Middle frontal gyrus (tissue), 1 donor: ENCODE measurements at regions not wholly inside any gene's neighbourhood (a gene's known extent, or its start where the extent isn't known, plus 50 kb on each side); places are given as distances from the start of the nearest gene placed in this dataset.

Source experiments
- DNase-seq: peaks from one replicate; pipeline ENCODE4 v3.0.0-alpha.2; 2015; ENCODE audit warnings: low spot score; ENCODE audit errors: extremely low spot score

DNA sequence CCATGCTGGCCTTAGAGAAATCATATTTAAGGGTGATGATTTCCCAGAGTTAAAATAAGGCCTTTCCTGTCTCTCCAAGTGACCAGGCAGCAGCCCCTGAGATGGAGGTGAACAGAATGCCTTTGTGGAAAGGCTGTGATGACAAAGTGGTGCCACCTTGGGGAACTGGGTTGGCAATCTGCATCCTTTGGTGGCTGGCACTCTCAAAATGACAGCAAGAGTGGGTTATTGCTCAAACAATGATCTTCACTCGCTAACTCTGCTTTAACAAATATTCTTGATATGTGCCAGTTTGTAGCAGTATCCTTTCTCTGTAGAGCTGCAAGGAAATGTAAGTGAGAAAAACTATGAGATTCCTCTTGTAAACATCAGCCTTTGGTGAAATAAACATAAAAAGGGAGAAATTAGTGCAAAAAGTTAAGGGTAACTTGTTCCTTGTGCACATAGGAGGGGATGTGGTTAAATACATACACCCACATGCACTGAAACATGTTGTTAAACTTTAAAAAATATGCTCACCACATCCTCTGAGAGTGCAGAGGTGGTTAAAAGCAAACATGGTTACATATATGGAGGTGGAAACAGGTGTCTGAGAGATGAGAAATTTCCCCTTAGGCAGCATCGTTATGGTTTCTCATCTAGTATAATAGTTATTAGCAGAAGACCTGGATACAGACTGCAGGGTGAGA is 373.4 kb upstream of the CTNND2 start:
- DNase-seq: no peak

DNA sequence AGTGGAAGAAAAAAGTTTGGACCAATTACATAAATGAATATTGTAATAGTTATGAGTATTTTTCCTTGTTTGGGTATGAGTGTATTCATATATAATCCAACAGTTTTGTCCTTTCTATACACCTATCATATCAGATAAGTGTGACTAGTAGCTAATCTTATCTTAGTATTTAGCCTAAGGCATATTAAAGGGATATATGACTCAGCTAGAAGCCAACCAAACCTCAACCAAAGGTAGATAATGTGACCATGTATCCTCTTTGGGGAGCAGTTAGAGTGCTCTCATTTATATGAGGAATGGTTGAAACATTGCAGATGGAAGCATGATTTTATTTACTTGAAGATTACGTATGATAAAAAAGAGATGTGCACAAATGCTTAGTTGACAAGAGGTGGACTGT is 370.0 kb upstream of the CTNND2 start:
- DNase-seq: no peak

DNA sequence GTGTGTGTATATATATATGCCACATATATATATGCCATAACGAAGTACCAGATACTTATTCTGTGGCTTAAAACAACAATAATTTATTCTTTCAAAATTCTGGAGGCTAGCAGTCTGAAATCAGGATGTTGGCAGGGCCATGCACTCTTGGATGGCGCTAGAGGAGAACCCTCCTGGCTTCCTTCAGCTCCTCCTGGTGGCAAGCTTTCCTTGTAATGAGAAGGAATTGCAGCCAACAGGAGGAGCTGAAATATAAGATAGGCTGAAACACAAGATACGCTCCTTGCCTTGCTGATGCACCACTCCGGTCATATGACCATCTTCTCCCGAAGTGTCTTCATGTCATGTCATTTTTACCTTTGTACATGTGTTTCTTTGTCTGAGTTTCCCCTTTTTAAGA is 368.1 kb upstream of the CTNND2 start:
- DNase-seq: no peak

DNA sequence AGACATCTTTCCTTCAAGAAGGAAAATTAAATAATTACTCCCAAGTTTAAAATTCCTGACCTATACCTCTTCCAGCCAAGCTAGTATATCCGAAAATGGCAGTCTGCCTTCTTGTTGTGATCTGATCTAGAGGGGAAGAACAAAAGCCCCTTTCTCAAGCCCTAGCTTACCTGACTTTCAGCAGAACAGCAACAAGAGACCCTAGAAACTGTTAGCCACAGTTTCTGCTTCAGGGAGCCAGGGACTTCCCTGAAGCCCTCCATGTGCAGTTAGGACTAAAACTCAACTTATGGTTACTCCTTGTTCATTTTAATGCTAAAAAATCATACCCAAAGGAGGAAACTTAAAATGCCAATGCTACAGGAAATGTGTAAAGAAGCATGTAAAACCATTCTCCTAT is 366.7 kb upstream of the CTNND2 start:
- no peak for DNase-seq

DNA sequence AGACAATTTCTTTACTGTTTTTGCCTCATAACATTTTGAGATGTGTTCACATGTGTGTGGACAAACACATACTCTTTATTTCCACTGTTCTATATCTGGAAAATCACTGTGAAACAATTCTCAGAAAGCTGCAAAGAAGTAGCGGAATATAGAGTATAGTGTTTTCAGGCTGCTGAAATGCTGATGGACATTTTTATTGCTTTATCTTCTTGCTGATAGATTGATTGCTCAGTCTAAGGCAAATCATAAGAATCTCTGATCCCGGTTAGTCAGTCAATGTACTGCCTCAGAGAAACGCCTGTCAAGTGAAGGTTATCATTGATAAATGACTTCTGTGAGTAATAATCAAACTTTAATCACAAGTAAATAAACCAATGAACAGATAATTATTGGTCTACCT is 364.9 kb upstream of the CTNND2 start:
- no peak for DNase-seq

DNA sequence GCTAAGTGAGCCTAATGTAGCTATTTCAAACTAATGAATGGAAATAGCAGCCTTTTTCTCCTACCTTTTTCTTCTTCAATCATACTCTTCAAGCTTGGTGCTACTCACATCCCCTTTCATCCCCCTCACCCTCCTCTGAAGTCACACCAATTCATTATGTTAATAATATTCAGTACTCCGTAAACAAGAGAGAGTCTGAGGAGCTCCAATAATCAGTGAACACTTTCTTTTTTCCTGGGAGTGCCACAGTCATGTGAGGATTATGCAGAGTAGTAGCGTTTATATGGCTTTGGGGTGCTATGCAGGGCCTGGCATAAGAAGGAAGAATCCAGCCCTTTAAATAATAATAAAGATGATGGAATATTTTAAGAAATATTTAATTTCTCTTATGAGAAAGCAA is 354.3 kb upstream of the CTNND2 start:
- no peak for DNase-seq

DNA sequence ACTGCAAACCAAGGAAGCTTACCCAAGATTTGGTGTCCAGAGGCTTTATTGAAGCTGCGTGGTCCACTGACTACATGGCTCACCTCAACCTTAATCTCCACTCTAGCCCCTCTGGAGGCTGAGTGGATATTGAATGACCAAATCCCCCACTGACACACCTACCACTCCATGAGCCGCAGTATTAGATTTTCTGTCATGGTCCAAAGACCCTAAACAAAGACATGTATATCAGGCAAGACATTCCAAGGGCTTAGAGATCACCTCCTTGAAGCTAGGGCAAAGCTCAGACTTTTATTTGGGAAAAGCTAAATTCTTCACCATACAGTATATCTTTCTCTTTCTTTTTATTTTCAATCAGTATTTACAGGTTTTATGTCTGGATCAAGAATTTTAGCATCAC is 346.2 kb upstream of the CTNND2 start:
- no peak for DNase-seq

DNA sequence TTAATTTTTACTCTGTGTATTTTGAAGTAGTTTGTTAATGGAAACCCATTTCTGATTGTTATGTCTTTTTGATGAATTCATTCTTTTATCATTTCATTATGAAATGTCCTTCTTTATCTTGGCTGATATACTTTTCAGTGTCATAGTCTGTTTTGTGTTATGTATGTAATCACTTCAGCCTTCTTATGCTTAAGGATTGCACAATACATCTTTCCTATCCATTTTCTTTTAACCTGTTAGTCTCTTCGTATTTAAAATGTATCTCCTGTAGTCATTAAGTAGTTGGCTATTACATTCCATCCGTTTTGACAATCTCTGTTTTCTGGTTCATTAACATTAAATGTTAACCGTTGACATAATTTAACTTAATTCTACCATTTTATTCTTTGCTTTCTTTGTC is 344.6 kb upstream of the CTNND2 start:
- DNase-seq: no peak

DNA sequence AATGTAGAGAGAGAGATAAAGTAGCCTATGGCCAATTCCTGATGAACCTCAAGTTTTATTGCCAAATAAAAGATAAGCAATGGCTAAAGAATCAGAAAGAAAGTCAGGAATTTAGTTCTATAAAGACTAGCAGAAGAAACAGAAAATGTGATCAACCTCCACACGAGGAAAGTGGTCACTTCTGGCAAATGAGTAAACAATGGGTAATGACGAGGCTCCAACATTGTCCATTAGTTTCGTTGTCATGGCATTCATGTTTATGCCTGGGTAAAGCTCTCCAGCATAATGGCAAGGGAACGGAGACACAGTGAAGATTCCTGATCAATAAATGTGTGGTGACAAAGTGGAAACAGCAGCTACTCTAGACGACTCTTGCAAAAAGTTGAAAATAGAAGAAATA is 341.8 kb upstream of the CTNND2 start:
- no peak for DNase-seq

DNA sequence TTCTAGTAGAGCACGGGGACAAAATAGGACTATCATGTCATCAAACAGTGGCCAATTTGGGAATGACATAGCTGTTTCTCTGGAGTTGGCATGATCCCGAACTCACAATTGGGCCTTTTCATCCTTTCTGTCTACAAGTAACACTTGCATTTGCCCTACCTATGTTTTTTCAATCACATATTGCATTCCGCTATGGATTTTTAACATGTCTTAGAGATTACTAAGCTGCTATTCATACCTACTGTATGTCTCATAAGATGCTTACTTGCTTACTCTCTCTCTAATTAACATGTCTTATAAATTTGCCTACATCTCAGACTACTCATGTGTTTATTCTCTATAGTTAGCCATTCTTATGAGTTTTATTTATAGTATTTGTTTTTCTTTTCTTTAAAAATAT is 341.2 kb upstream of the CTNND2 start:
- no peak for DNase-seq

DNA sequence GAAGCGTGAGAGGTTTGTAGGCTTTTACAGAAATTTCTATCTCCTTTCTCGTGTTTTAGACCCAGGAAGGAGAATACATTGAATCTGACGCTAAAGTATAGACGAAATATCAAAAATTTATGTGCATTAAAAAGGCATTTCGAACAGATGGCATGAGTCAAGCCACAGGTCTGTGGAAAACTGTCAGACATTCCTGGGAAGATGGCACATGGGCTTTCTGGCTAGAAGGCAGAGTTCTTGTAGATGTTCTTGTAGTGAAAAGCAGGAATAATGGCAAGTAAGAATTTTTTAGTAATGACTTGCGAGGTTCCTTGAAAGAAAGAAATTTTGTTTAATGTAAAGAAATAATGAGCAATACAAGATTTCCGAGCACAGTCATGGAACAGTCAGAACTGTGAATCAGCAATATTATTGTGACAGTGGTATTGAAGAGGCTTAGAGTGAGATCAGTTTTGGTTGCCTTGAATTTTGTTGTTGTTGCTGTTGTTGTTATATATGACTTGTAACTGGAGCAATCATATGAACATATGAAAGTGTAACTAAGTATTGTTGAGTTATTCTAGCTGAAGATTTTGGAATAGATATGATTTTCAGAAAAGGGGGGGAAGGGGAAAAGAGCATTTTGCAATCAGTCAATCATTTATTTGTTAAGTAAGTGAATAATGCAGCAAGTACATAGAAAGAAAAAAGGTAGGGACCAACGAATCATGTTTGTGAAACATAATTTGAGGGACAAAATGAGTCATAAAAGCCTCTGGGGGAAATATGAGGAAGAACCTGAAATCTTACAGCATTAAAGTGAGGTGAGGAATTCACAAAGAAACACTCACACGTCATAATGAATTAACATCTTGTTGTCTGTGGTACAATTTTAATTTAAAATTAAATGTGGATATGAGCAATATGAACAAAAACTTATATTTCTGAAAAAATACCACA is 339.0 kb upstream of the CTNND2 start:
- no peak for DNase-seq

DNA sequence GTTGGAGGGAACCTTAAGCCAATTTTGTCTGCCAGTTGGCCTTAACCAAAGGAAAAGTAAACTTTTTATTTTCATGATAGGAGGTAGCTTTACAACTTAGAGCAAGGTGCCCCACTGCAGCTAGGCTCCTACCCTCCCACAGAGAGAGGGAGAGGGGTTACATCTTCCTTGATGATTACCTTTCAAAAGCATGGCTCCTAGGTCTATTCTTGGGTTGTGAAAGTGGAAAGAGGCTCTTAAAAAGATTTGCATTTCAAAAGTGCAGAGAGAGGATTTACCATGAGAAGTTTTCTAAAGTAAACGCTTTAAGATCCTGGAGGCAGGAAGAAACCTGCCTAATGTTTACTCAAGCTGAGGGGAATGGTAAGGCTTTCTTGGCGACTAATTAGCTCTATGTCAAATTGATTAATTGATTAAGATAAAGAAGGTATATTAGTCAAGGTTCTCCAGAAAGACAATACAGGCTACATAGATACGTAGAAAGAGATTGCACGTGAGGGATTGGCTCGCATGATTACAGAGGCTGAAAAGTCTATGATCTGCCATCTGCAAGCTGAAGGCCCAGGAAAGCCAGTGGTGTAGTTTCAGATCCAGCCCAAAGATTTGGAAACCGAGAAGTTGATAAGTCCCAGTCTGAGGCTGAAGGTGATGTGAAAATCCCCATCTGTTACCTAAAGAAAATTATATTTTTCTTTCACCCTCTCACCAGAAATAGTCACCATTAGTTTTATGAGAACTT is 333.8 kb upstream of the CTNND2 start:
- no peak for DNase-seq

DNA sequence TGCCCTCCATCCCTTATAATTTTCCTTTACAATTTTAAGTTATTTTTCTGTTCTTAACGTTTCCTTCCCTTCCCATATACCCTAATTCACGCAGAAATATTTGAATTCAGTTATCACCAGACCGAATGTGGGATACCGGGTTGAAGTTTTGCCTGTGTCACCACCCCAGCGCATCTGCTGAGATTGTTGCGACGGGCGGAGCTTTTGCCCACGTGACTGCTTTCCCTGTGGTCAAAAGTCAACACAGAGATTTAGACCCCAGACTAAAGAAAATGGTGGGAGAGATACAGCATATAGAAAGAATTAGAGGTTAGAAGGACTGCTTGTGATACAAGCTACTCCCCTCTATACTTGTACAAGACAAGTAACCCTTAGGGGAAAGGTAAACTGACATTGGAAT is 326.4 kb upstream of the CTNND2 start:
- no peak for DNase-seq

DNA sequence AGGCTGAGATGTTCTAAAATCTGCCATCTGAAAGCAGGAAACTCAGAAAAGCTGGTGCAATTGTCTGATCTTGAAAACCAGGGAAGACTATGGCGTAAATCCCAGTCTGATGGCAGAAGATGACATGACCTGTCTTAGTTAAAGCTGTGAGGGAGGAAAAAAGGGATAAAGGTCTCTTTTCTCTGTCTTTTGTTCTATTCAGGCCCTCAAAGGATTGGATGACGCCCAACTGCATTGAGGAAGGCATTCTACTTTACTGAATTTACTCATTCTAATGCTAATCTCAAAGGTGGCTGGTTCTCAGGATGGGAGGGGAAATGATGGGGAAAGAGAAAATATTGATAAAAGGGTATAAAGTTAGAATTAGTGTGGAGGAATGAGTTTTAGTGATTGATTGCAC is 312.8 kb upstream of the CTNND2 start:
- no peak for DNase-seq

DNA sequence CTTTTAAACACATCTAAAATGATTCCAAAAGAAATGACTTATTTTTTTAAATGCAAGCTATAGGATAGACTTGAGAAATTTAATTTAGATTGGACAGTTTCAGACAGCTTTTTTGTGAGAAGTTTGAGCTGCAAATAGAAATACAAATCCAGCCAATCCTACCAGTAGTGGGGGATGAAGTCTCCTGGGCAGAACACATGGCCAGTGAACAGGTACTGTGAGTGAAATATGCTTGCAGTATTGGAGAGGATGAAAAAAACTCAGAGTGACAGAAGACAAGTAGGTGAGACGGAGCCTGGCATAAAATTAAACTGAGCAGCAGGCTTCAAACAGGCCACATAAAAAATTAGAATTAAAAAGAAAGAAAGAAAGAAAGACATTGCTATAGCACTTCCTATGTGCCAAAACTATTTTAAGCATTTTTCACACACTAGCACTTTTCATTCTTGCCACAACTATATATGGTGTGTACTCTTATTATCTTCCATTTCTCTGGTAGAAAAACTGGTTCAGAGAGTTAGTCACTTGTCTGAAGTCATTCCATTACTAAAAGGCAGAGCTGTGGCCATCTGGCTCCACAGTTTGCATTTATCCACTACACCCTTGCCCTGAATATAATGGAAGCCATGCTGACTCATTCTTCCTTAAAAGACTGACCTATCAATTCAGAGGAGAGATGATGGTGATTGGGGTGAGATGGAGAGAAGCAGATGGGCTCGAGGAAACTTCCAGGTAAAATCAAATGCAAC is 310.2 kb upstream of the CTNND2 start:
- DNase-seq: peak; percentile 28

DNA sequence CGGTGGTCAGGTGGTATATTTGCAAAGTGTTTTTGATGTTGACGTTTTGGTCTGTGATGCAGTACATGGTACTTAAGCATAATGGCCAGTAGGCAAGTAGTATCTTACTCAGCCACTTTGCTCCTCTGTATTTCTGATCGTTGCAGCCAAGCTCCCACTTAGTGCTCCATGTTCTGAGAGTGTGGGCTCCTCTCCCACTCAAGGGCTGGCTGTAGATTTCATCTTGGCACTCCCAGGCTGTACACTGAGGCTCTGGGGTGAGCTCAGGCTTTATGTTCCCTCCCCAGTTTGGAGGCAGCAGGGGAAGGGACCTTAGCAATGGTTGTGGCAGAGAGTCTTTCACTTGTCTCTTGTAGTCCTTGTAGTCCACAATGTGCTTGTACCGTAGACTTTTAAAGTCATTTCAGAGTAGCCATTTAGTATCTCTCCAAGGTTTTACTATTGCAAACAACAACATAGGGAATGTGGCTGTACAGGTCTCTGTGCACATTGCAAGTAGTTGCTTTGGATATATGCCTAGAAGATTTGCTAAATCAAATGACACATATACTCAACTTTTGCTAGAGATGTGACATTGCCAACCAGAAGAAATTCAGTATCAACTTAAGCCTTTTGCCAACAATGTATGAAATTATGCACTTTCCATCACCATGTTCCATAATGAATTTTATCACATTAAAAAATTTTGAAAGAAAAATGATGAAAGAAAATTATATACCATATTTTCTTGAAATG is 304.3 kb upstream of the CTNND2 start:
- no peak for DNase-seq

DNA sequence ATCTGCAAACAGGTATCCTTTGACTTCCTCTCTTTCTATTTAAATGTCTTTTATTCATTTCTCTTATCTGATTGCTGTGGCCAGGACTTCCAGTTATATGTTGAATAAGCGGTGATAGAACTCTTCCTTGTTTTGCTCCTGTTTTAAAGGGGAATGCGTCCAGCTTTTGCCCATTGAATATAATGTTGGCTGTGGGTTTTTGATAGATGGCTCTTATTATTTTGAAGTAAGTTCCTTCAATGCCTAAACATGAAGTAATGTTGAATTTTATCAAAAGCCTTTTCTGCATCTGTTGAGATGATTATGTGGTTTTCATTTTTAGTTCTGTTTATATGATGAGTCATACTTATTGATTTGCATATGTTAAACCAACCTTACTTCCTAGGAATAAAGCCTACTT is 300.5 kb upstream of the CTNND2 start:
- no peak for DNase-seq

DNA sequence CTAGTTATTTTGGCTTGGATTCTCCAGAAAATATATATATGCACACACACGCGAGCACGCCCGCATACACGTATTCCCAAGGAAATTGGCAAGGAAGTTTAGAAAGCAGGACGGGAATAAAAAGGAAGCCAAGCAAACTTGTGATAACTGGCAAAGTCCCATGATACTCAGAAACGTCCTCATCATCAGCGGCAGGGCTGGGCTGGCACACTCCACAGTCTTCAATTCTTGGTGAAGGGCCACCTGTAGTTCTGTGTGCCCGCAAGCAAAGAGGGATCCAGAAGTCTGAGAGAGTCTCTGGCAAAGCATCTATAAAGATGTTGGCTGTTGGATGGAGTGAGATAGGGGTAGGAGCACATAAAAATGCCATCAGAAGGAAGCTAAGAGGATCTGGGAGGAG is 289.3 kb upstream of the CTNND2 start:
- no peak for DNase-seq

DNA sequence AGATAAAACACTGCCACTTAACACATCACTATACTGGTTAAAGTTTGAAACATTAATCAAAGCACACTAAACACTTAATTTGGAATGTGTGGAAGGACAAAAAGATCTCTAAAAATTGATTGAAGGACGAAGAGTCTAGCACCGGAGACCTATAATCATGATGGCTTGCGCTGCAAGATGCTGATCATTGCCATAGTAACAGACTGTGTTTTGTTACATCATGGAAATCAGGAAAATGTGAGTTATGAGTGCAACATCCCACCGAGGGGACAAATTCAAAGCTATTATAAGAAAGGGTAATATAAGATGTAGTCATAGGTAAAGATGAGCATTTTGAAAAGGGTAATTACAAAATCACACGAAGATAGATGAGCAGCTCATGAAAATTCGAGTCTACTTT is 278.8 kb upstream of the CTNND2 start:
- no peak for DNase-seq

DNA sequence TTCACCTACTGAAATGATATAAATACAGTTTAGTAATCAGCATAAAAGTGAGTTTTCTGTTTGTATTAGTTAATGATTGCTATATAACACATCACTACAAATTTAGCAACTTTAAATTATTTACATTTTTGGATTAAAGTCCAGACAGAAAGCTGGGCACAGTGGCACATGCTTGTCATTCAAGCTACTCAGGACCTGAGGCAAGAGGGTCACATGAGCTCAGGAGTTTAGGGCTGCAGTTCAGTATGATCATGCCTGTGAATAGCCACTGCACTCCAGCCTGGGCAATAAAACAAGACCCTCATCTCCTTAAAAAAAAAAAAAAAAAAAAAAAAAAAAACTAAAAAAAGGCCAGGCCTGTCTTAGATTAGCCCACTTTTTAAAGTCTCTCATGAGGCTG is 273.6 kb upstream of the CTNND2 start:
- no peak for DNase-seq

DNA sequence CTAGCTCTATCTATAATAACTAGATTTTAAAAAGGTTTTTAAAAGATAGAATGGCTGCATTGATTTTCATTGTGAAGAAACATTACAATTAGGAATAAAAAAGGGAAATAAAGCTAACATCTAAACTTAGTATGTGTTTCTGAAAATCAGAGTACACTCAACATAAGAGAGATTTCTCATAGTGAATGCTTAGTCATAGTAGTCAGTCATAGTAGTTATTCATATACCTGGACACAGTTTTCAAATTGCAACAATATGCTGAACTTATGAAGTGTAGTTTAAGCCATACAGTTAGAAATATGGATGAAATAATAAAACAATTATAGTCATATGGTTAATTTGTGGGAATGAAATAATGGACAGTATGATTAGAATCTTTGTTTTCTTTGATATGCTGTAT is 273.0 kb upstream of the CTNND2 start:
- no peak for DNase-seq
